ENCODE measurements at regions not wholly inside any gene's neighbourhood (a gene's known extent, or its start where the extent isn't known, plus 50 kb on each side); places are given as distances from the start of the nearest gene placed in this dataset.

GRCh38 chr12:90122681-90123080, 414.0 kb upstream of the ATP2B1 start:
- H3K4me1 ChIP-seq, result no peaks in the 10 kb centered on the region
- no peak for TF ChIP-seq CTCF (IDR thresholded peaks at IDR 0.05)
- no peaks in the 10 kb centered on the region for H3K36me3 ChIP-seq
- no peak for DNase-seq
- no peak overlapping the region for H3K27ac ChIP-seq
- peaks cover 14% of the 10 kb centered on the region for H3K9me3 ChIP-seq
- intact Hi-C loops (cut with DNase I), result no loop called here
- H3K27me3 ChIP-seq (ENCODE audit: low read depth), result no peaks in the 10 kb centered on the region
- no peak for ATAC-seq
- no peak overlapping the region for H3K4me3 ChIP-seq

- Histone ChIP-seq H3K9me3 (peaks cover 14% of the 10 kb centered on the region), H3K4me1 (no peaks in the 10 kb centered on the region), H3K27me3 (ENCODE audit: low read depth) (no peaks in the 10 kb centered on the region), H3K36me3 (no peaks in the 10 kb centered on the region), H3K27ac (no peak overlapping the region), H3K4me3 (no peak overlapping the region)
- DNase-seq (no peak), ATAC-seq (no peak)
- no peak for TF ChIP-seq CTCF (IDR thresholded peaks at IDR 0.05)
- intact Hi-C loops (cut with DNase I), result no loop called here
These were observed 412.0 kb upstream of the ATP2B1 start for GRCh38 chr12:90120627-90121026.

- H3K4me1 ChIP-seq, result no peaks in the 10 kb centered on the region
- H3K4me3 ChIP-seq, result no peak overlapping the region
- TF ChIP-seq CTCF (IDR thresholded peaks at IDR 0.05), result no peak
- no peaks in the 10 kb centered on the region for H3K9me3 ChIP-seq
- H3K36me3 ChIP-seq, result no peaks in the 10 kb centered on the region
- no peak overlapping the region for H3K27ac ChIP-seq
- intact Hi-C loops (cut with DNase I), result no loop called here
- DNase-seq (no peak), ATAC-seq (no peak)
- H3K27me3 ChIP-seq (ENCODE audit: low read depth), result no peaks in the 10 kb centered on the region
These were observed 404.0 kb upstream of the ATP2B1 start for GRCh38 chr12:90112666-90113065.

DNA sequence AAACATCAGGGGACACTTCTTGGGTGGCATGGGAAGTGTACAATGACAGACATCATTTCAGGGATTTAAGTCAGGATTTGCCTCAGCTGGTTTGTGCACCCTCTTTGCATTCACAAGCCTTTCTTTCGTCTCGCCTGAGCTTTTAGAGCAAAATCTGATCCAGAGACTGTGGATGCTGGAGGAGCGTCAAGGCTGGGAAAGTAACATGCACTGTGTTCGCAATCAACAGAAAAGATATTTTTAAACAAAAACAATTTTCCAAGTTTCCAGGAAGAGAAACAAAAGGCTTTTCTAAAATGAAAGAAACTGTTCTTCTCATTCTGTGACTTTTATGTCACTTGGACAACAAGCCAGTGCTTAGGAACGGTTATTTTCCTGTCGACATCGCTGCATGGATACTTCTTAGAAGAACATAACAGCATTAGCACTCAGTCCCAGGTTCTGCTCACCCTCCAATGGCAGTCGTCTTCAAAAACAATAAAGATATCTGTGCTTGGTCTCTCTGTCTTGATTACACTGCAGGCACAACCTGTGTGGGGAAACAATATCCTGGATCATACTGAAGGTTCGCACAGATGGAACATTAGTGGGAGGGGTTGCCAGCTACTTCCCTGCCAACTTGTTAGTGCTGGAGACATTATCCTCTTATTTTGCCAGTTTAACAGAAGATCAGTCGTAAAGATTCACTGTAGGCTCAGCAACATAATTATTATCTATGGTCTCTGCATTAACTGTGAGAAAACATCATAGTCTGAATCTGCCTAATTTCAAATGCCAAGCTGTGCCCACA, 403.3 kb upstream of the ATP2B1 start:
- TF ChIP-seq CTCF (IDR thresholded peaks at IDR 0.05), result no peak
- Histone ChIP-seq H3K27ac (no peak overlapping the region), H3K27me3 (ENCODE audit: low read depth) (no peaks in the 10 kb centered on the region), H3K4me1 (no peaks in the 10 kb centered on the region), H3K9me3 (no peaks in the 10 kb centered on the region), H3K4me3 (no peak overlapping the region), H3K36me3 (no peaks in the 10 kb centered on the region)
- ATAC-seq (no peak), DNase-seq (no peak)
- intact Hi-C loops (cut with DNase I), result no loop called here

GRCh38 chr12:90106568-90106967, 397.9 kb upstream of the ATP2B1 start:
- no peak overlapping the region for H3K4me3 ChIP-seq
- H3K27me3 ChIP-seq (ENCODE audit: low read depth), result no peaks in the 10 kb centered on the region
- no peaks in the 10 kb centered on the region for H3K4me1 ChIP-seq
- ATAC-seq (no peak), DNase-seq (no peak)
- H3K36me3 ChIP-seq, result no peaks in the 10 kb centered on the region
- intact Hi-C loops (cut with DNase I), result no loop called here
- H3K27ac ChIP-seq, result no peak overlapping the region
- no peaks in the 10 kb centered on the region for H3K9me3 ChIP-seq
- no peak for TF ChIP-seq CTCF (IDR thresholded peaks at IDR 0.05)
